GM21619 (cell line): ENCODE measurements at regions not wholly inside any gene's neighbourhood (a gene's known extent, or its start where the extent isn't known, plus 50 kb on each side); places are given as distances from the start of the nearest gene placed in this dataset.
"Not testable (repeated sequence)": the region's sequence is repeated elsewhere in the genome, so short reads cannot be mapped to it uniquely, and the experiment has no call there.

Experiments used
- ATAC-seq: cut with Tn5 transposase; IDR thresholded peaks from one replicate; pipeline ENCODE4 v1.9.1; 2021; ENCODE audit not compliant: unreplicated experiment

- ATAC-seq, result no peak
These were observed 883.6 kb downstream of the TAF11L14 start for GRCh38 chr5:18517641-18518380.

DNA sequence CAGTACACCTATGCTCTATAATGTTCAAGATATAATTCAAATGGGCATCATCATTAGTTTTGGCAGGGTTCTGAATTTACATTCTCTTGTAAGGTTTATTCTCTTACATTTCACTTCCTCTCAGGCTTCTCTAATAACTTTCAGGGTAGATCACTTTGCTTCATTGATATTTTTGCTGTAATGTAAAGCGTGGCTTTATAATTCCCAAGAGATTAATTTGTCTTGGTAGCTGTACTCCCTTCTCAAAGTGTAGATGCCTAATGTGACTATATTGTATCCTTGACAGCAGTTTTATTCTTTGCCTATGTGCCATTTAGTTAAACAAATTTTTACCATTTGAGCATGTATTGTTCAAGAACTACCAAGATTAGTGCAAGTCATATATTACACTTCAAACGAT is 889.1 kb downstream of the TAF11L14 start:
- ATAC-seq, result no peak

- no peak for ATAC-seq
These were observed 892.6 kb downstream of the TAF11L14 start for GRCh38 chr5:18526792-18527405.

GRCh38 chr5:18533137-18533536 is 898.9 kb downstream of the TAF11L14 start:
- ATAC-seq, result no peak

DNA sequence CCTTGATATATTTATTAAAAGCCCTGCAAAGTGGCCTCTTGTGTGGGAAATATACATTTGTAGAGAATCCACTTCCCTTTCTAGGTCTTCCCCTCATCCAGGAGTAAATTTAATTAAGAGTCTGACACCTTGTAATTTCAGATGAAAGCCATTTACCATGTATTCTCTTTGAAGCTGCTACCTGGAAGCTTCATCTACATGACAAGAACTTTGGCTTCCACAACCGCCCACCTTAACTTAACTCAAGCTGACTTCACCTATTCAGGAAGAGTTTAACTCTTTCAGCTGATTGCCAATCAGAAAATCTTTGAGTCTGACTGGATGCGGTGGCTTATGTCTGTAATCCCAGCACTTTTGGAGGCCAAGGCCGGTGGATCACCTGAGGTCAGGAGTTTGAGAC is 899.9 kb downstream of the TAF11L14 start:
- no peak for ATAC-seq

DNA sequence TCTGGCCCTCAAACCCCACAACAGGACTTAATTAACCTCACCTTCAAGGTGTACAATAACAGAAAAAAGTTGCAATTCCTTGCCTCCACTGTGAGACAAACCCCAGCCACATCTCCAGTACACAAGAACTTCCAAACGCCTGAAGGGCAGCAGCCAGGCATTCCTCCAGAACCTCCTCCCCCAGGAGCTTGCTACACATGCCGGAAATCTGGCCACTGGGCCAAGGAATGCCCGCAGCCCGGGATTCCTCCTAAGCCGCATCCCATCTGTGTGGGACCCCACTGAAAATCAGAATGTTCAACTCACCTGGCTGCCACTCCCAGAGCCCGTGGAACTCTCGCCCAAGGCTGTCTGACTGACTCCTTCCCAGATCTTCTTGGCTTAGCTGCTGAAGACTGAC is 901.5 kb downstream of the TAF11L14 start:
- ATAC-seq, result not testable (repeated sequence)

- ATAC-seq, result no peak
These were observed 910.2 kb downstream of the TAF11L14 start for GRCh38 chr5:18544421-18544820.

DNA sequence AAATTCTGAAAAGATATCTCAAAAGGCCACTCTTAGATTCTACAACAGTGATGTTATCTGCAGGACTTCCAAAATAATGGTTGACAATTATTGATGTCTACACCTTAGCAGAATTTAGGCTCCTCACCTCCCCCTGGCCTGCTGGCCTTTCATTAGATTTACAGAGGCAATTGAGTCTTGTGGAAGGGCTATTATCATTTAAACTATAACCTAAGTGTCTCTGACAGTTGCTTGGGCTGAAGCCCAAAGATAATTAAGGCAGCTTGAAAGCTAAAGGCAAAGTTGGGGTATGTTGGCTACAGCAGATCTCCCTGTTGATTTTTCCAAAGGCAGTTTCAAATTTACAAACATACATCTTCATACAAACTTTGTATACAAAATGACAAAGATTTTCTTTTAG is 912.3 kb downstream of the TAF11L14 start:
- ATAC-seq, result no peak

GRCh38 chr5:18551716-18552115 is 917.5 kb downstream of the TAF11L14 start:
- ATAC-seq, result no peak

DNA sequence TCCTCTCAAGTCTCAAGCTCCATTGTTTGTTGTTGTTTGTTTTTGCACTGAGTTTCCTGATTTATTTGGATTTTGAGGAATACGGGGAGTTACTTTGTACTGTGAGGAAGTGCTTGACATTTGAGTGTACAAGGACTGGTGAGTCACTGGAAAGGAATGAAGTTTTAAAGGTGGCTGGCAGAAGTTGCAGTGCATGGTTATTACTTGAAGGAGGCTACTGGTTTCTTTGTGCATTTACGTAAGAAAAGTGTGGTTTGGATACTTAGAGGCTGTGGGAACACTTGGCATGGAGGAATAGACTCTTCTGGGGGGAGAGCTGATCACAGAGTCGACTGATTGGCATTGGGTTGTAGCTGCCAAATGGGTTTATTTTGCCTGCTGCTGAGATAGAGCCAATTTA is 919.0 kb downstream of the TAF11L14 start:
- ATAC-seq, result no peak

DNA sequence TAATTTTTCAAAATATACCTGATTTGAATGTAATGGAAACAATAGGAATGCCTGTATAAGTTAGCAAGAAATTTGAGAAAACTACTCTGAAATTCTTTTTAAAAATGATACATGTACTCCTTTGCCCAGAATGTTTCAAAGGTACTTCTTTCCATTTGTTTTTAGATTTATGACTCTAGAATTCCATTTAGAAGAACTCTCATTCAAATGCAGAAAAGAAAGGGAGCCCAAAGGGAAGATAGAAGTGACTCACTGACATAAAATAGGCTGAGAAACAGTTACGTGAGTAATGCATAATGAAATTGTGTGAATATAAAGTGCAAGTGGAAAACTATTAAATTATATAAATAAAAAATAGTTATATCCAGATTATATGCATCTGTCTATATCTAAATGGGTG is 926.3 kb downstream of the TAF11L14 start:
- no peak for ATAC-seq

GRCh38 chr5:18563853-18564252 is 929.6 kb downstream of the TAF11L14 start:
- no peak for ATAC-seq

GRCh38 chr5:18566671-18567070 is 932.4 kb downstream of the TAF11L14 start:
- no peak for ATAC-seq

- no peak for ATAC-seq
These were observed 942.3 kb downstream of the TAF11L14 start for GRCh38 chr5:18576586-18576985.

DNA sequence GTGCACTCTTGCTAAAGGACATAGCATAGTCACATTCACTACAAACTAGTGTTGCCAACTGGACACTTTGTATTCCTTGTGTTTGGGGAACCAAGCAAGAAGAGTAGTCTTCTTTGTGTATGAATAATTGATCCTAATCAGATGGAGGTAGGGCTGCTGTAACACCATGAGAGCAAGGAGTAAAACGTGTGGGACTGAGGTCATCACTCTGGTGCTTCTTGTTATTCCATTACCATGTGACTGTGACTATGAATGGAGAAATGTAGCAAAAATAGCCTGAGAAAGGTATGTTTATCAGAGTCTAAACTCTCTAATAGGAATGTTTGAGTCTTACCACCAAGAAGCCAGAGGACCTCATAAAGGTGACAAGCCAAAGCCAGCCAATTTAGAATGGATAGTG is 966.9 kb downstream of the TAF11L14 start:
- ATAC-seq, result no peak

- no peak for ATAC-seq
These were observed 968.1 kb downstream of the TAF11L14 start for GRCh38 chr5:18602402-18602801.

DNA sequence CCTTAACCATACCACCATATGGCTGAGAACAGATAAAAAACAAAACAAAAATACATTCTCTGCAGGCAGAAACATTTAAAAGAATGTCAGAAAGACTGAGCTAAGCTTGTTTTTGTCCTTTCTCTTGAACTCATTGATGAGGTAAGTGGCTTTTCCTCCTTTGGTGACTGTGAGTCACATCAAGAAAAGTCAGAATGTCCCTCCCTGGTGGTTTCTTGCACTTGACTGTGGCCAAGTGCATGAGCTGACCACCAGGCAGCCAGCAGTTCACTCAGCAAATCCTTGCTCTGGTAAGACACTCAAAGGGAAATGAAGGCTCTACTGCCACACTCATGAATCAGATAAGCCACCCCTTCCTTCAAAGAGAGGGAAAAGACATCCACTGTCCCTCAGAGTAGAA is 970.9 kb downstream of the TAF11L14 start:
- peak; percentile 57 for ATAC-seq

DNA sequence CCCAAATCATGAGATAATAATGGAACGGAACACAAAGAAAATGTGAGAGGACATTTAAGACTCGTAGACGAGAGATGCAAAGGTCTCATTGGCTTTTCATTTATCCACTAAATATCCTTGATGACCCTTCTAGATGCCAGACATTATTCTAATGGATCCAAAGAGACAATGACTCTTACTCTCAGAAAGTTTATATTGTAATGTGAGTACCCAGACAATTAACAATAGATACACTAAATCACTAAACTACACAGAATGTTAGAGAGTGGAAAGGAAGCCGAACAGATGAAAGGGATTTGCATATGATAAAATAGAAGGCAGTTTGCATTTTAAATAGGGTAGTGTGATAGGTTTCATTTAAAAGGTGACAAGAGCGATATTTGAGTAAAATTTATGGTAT is 973.3 kb downstream of the TAF11L14 start:
- ATAC-seq, result no peak

DNA sequence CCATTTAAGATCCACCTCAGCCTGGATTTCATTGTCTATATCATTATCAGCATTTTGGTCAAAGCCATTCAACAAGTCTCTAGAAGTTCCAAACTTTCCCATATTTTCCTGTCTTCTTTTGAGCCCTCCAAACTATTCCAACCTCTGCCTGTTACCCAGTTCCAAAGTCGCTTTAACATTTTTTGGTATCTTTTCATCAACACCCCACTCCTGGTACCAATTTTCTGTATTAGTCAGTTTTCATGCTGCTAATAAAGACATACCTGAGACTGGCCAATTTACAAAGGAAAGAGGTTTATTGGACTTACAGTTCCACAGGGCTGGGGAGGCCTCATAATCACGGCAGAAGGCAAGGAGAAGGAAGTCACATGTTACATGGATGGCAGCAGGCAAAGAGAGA is 982.9 kb downstream of the TAF11L14 start:
- not testable (repeated sequence) for ATAC-seq

DNA sequence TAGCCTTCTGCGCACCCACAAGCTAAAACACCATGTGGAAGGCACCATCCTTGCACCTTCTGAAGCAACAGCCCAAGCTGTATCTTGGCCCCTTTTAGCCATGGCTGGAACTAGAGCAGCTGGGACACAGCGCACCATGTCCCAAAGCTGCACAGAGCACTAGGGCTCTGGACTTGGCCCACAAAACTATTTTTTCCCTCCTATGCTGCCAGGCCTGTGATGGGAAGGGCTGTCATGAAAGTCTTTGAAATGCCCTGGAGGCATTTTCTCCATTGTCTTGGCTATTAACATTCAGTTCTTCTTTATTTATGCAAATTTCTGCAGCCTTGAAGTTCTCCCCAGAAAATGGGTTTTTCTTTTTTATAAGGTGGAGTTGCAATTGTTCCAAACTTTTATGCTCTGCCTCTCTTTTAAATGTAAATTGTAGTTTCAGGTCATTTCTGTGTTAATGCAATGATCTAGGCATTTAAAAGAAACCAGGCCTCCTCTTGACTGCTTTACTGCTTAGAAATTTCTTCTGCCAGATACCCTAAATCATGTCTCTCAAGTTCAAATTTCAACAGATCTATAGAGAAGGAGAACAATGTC is 996.3 kb downstream of the TAF11L14 start:
- ATAC-seq, result no peak

DNA sequence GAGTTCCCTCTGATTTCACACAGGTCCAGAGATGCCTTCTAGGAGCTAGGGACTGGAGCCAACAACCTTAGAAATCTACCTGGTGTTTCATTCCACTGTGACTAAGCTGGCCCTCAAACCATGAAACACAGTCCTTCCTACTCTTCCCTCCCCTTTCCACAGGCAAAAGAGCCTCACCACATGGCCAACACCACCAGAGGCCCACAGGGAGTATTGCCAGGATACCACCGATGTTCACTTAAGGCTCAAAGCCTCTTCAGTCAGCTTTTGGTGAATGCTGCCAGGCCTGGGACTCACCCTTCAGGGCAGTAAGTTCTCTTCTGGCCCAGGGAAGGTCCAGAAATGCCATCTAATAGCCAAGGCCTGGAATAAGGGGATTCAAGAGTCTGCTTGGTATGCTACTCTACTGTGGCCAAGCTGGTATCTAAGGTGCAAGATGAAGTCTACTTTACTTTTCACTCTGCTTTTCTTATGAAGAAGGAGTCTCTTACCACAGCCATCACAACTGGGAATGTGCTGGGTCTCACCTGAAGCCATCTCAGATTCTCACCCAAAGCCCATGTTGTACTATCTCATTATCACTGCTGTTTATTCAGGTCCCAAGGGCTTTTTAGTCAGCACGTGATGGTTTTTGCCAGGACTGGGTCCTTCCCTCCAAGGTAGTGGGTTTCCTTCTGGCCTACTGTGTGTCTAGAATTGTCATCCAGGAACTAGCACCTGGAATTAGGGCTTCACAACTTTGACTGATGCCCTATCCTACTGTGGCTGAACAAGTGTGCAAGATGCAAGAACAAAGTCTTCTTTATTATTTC is 1018.4 kb downstream of the TAF11L14 start:
- no peak for ATAC-seq
